ELR (cell line): ENCODE measurements at regions not wholly inside any gene's neighbourhood (a gene's known extent, or its start where the extent isn't known, plus 50 kb on each side); places are given as distances from the start of the nearest gene placed in this dataset.
"Not testable (repeated sequence)": the region's sequence is repeated elsewhere in the genome, so short reads cannot be mapped to it uniquely, and the experiment has no call there.

Experiments used
- DNase-seq: peaks from one replicate; pipeline ENCODE4 v3.0.0-alpha.2; 2015; ENCODE audit warnings: low read depth

GRCh38 chrX:138859421-138859820 lies 147.9 kb upstream of the FGF13 start:
- DNase-seq, result no peak

- peak; percentile 2 for DNase-seq
These were observed 147.4 kb upstream of the FGF13 start for GRCh38 chrX:138858951-138859350.

- peak; percentile 49 for DNase-seq
These were observed 146.9 kb upstream of the FGF13 start for GRCh38 chrX:138858438-138858837.

- no peak for DNase-seq
These were observed 145.5 kb upstream of the FGF13 start for GRCh38 chrX:138856881-138857604.

- no peak for DNase-seq
These were observed 142.4 kb upstream of the FGF13 start for GRCh38 chrX:138853936-138854335.

- DNase-seq, result no peak
These were observed 138.0 kb upstream of the FGF13 start for GRCh38 chrX:138849521-138849920.

GRCh38 chrX:138847930-138848329 lies 136.4 kb upstream of the FGF13 start:
- peak; percentile 5 for DNase-seq

- DNase-seq, result no peak
These were observed 134.3 kb upstream of the FGF13 start for GRCh38 chrX:138845786-138846185.

GRCh38 chrX:138807400-138807799 lies 95.9 kb upstream of the FGF13 start:
- DNase-seq, result not testable (repeated sequence)

GRCh38 chrX:138794246-138794645 lies 82.7 kb upstream of the FGF13 start:
- DNase-seq, result no peak

GRCh38 chrX:138791551-138791950 lies 80.0 kb upstream of the FGF13 start:
- no peak for DNase-seq

GRCh38 chrX:138788771-138789170 lies 77.3 kb upstream of the FGF13 start:
- DNase-seq, result no peak

GRCh38 chrX:138778576-138778909 lies 67.0 kb upstream of the FGF13 start:
- not testable (repeated sequence) for DNase-seq

- DNase-seq, result not testable (repeated sequence)
These were observed 66.5 kb upstream of the FGF13 start for GRCh38 chrX:138777908-138778575.

- DNase-seq, result no peak
These were observed 65.7 kb upstream of the FGF13 start for GRCh38 chrX:138777230-138777629.

- peak; percentile 27 for DNase-seq
These were observed 64.0 kb upstream of the FGF13 start for GRCh38 chrX:138775517-138775916.

GRCh38 chrX:138771047-138771446 lies 59.5 kb upstream of the FGF13 start:
- DNase-seq, result no peak

GRCh38 chrX:138769918-138770317 lies 58.4 kb upstream of the FGF13 start:
- no peak for DNase-seq

GRCh38 chrX:138765051-138765450 lies 53.5 kb upstream of the FGF13 start:
- no peak for DNase-seq

GRCh38 chrX:138763761-138764160 lies 52.2 kb upstream of the FGF13 start:
- no peak for DNase-seq

- no peak for DNase-seq
These were observed 49.9 kb upstream of the FGF13 start for GRCh38 chrX:138761380-138761779.
